HG03103 (cell line): ENCODE measurements at regions not wholly inside any gene's neighbourhood (a gene's known extent, or its start where the extent isn't known, plus 50 kb on each side); places are given as distances from the start of the nearest gene placed in this dataset.

ENCODE experiments used
- ATAC-seq: cut with Tn5 transposase; IDR thresholded peaks from one replicate; pipeline ENCODE4 v1.9.1; 2021; ENCODE audit warnings: low read depth; ENCODE audit not compliant: unreplicated experiment

- no peak for ATAC-seq
These were observed 195.0 kb upstream of the CYRIA start for GRCh38 chr2:16860627-16861026.

- ATAC-seq: no peak
These were observed 189.5 kb upstream of the CYRIA start for GRCh38 chr2:16855183-16855582.

DNA sequence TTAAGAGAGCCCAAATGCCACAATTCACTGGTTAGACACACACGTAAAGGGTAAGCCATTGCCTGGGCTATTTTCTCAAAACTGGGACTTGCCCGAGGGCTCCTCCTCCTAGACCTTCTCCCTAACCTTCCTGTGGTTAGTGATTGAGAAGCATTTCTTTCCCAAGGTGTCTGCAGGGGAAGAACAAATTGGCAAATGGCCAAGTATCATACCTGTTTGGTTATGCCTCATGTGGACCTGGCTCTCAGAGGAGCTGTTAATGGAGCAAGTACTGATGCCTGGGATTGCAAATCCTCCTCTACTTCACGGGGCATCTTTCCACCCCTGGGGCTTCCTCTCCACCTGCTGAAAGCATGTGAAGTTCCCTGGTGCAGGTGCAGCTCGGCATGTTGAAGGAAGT lies 187.5 kb upstream of the CYRIA start:
- ATAC-seq: no peak

GRCh38 chr2:16852651-16853050 lies 187.0 kb upstream of the CYRIA start:
- ATAC-seq: no peak

DNA sequence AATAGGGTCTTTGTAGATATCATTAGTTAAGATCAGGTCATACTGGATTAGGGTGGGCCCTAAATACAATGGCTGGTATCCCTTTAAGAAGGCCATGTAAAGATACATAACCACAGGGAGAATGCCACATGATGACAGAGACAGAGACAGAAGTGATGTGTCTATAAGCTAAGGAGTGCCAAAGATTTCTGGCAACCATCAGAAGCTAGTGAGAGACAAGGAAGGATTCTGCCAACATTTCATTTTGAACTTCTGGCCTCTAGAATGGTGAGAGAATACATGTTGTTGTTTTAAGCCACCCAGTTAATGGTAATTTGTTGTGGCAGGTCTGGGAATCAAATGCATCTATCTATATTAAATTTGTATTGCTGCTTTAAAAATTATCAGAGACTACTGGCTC lies 185.5 kb upstream of the CYRIA start:
- no peak for ATAC-seq

DNA sequence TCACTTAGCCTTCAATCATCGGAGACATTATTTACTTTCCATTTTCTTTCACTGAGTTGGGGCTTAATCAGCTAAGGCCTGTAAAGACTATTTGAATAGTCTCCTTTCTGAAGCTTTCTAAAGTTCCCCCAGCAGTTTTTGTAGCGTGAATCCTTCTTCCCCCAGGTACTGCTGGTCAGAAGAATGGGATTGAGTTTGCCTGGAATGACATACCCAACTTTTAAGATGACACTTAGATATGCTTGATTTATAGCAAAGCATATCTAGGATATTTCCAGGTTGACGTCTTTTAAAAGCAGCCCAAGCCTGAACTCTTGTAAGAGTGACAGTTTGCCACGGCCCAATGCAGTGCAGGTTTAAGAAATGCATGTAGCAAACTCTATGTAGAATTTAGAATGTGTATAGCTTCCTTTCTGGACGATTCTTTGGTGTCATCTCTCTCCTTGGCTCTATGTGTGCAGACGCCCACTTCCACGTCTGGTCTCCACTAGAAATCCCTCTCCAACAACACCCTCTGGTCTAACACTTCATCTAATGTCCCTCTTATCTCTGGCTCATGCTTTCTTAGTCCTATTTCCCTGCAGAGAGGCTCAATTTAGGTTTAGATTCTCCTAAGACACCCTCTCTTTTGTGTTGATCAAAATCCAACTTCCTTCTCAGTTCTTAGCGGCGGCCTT lies 175.0 kb upstream of the CYRIA start:
- no peak for ATAC-seq

DNA sequence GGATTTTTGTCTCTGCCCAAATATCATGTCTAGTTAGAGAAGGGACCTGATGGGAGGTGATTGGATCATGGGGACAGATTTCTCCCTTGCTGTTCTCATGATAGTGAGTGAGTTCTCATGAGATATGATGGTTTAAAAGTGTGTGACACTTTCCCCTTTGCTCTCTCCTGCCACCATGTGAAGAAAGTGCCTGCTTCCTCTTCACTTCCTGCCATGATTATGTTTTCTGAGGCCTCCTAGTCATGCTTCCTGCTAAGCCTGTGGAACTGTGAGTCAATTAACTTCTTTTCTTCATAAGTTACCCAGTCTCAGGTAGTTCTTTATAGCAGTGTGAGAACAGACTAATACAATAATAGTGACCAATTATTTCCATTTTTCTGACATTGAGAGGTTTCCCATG lies 167.3 kb upstream of the CYRIA start:
- ATAC-seq: no peak

DNA sequence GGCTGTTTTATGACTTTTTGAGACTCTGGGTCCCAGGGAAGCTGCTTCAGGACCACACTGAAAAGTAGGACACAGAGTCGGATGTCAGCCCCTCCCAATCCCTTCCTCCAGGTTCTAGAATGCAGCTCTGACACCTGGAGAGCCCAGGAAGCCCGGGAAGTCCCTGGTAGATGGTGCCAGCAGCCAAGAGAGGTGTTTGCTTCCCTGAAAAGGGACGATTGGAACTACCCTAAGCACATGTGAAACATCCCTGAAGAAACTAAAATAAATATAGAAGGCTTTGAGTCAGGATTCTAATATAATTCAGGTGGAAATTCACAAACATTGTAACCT lies 163.2 kb upstream of the CYRIA start:
- ATAC-seq: no peak

DNA sequence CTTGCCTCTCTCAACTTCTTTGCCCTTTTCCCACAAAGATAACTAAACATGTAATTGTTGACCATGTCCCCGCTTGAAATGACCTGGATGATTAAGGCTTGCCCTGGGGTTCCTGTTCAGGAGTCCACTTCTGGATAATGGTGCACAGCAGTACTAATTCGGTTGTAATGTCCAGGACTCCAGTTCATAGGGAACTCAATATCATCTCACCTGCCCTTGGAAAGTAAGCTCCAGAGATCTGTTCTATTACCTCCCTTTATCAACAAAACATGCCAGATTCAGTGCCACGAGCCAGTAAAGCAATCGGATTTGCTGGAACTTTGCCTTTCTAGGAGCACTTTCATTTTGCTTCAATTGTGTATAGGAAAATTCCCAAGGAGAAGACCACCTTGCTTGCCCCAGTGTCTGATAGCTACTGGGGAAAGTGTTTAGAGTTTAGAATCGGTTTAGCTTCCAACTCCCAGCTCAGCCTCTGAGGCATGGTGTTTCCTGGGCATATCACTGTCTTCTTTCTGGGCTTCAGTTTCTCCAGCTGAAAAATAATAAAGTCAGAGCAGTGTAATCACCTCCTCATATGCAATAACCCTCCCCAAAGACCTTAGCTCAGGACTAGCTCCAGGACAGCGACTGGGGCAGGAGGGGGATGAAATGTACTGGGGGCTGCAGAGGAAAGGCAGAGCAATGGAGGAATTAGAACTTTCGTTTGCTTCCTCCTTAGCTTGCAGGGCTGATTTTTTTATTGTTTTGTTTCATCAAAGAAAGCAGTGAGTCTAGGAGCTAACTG lies 162.6 kb upstream of the CYRIA start:
- no peak for ATAC-seq

DNA sequence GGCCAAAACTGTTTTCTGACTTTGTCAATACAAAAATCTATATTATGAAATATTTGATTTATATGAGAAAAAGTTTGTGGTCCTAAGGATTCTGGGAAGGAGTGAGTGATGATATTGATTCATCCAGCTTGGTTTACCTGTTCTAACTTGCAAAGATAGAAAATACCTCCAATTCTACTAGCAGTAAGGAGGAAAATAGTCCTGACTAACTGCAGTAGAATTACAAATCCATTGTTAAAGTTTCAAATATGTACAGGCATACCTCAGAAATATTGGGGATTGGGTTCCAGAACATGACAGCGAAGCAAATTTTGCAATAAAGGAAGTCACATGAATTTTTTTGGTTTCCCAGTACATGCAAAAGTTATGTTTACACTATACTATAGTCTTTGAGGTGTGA lies 158.8 kb upstream of the CYRIA start:
- no peak for ATAC-seq

DNA sequence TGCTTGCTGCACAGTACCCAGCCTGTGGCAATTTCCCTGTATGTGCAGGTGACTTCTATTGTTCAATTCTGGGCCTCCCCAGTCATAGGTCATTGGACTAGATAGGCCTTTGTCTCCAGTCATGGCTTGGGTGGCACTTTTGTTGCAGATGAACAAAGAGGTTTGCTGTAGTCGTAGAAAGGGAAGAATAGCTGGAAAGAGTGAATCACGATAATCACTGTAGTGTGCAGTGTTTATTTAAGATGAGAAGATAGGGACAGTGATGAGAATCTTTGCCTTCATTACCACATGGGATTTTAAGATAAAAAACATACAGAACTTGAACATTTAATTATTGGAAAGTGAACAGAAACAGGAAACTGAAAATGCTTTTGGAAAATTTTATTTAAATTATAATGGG lies 156.1 kb upstream of the CYRIA start:
- no peak for ATAC-seq

DNA sequence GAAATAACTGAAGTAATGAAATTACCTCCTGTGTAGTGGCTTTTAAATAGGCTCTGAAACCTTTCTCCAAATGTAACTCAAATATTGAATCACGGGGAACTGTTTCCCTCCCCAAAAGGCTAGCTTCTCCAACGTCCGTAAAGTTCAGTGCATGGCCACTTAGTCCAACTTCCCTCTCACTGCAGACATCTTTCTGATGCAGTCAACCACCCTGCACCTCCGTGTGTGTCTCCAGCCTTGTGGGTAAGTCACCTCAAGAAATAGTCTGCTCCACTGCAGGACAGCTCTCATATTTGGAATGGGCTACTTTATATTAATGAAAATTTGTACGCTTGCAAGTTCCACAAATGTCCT lies 152.5 kb upstream of the CYRIA start:
- no peak for ATAC-seq

- ATAC-seq: no peak
These were observed 151.9 kb upstream of the CYRIA start for GRCh38 chr2:16817305-16818202.

DNA sequence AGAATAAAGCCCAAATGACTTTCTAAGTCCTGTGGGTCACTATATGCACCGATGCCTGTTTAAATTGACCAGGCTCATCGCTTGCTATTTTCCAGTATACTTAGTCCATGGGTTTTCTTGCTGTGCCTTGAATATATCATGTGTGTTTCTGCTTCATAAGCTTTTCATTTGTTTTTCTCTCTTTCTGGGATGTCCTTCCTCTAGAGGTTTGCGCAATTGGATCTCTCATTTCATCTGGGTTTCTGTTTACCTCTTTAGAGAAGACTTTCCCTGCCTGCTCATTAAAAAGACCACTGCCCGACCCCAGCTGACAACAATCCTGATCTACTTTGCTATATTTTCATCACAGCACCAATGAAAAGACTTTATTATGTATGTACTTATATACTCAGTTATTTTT lies 150.9 kb upstream of the CYRIA start:
- no peak for ATAC-seq

- no peak for ATAC-seq
These were observed 150.4 kb upstream of the CYRIA start for GRCh38 chr2:16816016-16816415.

- ATAC-seq: no peak
These were observed 148.0 kb upstream of the CYRIA start for GRCh38 chr2:16813593-16813992.

GRCh38 chr2:16798472-16798871 lies 132.8 kb upstream of the CYRIA start:
- ATAC-seq: no peak

DNA sequence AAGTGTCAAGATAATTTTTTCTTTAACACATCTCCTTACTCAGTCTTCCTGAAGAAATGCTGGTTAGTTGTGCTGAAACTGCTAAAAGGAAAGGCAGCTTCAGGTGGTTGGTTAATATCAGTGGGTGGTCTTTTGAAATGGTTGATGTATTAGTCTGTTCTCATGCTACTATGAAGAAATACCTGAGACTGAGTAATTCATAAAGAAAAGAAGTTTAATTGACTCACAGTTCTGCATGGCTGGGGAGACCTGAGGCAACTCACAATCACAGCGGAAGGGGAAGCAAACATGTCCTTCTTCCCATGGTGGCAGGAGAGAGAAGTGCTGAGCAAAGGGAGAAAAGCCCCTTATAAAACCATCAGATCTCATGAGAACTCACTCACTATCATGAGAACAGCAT lies 125.9 kb upstream of the CYRIA start:
- no peak for ATAC-seq

GRCh38 chr2:16785149-16785548 lies 119.5 kb upstream of the CYRIA start:
- ATAC-seq: no peak

DNA sequence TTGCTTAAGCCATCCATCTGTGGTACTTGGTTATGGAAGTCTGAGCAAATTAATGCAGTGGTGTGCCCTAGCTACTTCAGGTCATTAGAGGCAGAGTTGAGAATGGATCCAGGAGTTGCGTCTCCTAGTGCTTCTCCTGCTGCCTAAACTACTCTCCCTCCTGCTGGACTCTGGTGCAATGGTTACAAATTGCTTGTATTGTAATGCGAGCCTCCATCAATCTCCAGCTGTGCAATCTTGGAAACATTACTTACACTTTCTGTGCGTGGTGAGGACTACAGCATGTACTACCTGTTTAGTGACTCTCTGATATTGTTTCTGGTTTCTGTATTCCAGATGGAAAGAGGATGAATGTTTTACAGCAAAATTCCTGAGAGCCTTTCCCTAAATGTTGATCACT lies 119.0 kb upstream of the CYRIA start:
- ATAC-seq: no peak

GRCh38 chr2:16777123-16777870 lies 111.7 kb upstream of the CYRIA start:
- no peak for ATAC-seq
